HG02885 (cell line): ENCODE measurements at regions not wholly inside any gene's neighbourhood (a gene's known extent, or its start where the extent isn't known, plus 50 kb on each side); places are given as distances from the start of the nearest gene placed in this dataset.
"Not testable (repeated sequence)": the region's sequence is repeated elsewhere in the genome, so short reads cannot be mapped to it uniquely, and the experiment has no call there.

Source experiments
- ATAC-seq: cut with Tn5 transposase; IDR thresholded peaks from one replicate; pipeline ENCODE4 v1.9.1; 2021; ENCODE audit warnings: mild to moderate bottlenecking; ENCODE audit not compliant: unreplicated experiment, poor library complexity

GRCh38 chr6:125640441-125641150 is 108.8 kb upstream of the HEY2 start:
- no peak for ATAC-seq

GRCh38 chr6:125643967-125644661 is 105.3 kb upstream of the HEY2 start:
- not testable (repeated sequence) for ATAC-seq

GRCh38 chr6:125647391-125647790 is 102.0 kb upstream of the HEY2 start:
- ATAC-seq = no peak

- ATAC-seq = not testable (repeated sequence)
These were observed 95.7 kb upstream of the HEY2 start for GRCh38 chr6:125653752-125654151.

- ATAC-seq = no peak
These were observed 93.9 kb upstream of the HEY2 start for GRCh38 chr6:125655511-125655910.

GRCh38 chr6:125656287-125656870 is 93.1 kb upstream of the HEY2 start:
- no peak for ATAC-seq

GRCh38 chr6:125658136-125658535 is 91.3 kb upstream of the HEY2 start:
- ATAC-seq = no peak

GRCh38 chr6:125658759-125659431 is 90.5 kb upstream of the HEY2 start:
- no peak for ATAC-seq

- no peak for ATAC-seq
These were observed 89.5 kb upstream of the HEY2 start for GRCh38 chr6:125659887-125660286.

GRCh38 chr6:125662296-125662695 is 87.1 kb upstream of the HEY2 start:
- ATAC-seq = no peak

- no peak for ATAC-seq
These were observed 84.1 kb upstream of the HEY2 start for GRCh38 chr6:125665295-125665814.

GRCh38 chr6:125667326-125667725 is 82.1 kb upstream of the HEY2 start:
- no peak for ATAC-seq

GRCh38 chr6:125668071-125668470 is 81.4 kb upstream of the HEY2 start:
- ATAC-seq = no peak

- ATAC-seq = no peak
These were observed 78.9 kb upstream of the HEY2 start for GRCh38 chr6:125670568-125670967.

GRCh38 chr6:125671323-125671722 is 78.1 kb upstream of the HEY2 start:
- no peak for ATAC-seq

GRCh38 chr6:125674230-125674629 is 75.2 kb upstream of the HEY2 start:
- no peak for ATAC-seq

- no peak for ATAC-seq
These were observed 70.8 kb upstream of the HEY2 start for GRCh38 chr6:125678601-125679000.

GRCh38 chr6:125679128-125679527 is 70.3 kb upstream of the HEY2 start:
- no peak for ATAC-seq

- ATAC-seq = no peak
These were observed 69.8 kb upstream of the HEY2 start for GRCh38 chr6:125679651-125680050.

GRCh38 chr6:125682939-125683338 is 66.5 kb upstream of the HEY2 start:
- no peak for ATAC-seq

- ATAC-seq = no peak
These were observed 61.3 kb upstream of the HEY2 start for GRCh38 chr6:125688138-125688537.
